ENCODE measurements at regions not wholly inside any gene's neighbourhood (a gene's known extent, or its start where the extent isn't known, plus 50 kb on each side); places are given as distances from the start of the nearest gene placed in this dataset.

DNA sequence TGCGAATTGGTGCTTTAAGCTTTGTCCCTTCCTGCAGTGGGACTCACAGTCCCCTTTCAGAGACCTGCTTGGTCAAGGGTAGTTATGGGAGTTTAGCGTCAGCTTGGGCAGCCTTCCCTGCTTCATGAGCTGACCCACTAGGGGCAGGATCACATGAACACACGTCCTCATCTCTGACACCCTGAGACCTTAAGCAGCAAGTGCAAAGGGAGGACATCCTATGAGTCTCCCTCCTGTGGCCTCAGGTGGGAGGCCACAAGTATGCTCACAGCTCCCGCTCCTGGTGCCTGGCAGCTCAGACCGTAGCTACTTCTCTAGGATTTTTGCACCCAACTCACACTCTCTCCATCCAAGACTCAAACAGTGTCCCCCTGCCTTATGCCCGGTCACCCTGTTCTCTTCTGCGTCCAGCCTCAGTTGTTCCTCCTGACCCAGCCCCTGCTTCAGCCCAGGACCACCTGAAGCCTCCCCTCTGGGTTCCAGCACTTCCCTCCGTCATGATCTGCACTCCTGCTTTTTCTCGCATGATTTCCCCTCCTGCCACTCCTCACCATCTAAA is 136.6 kb upstream of the FAM20C start:
- ATAC-seq (peak; percentile 50 to 61; a peak in 4 of 6 replicates), FAIRE-seq (no peak), DNase-seq (ENCODE audit: low read depth in 1 of 2, low spot score in 1 of 2) (peak in 1 of 2 experiments; percentile 19)
- CTCF ChIA-PET: interaction anchor here (1.1 to 1.2 kb wide), 2 partner anchors 9 to 12 kb away, joined by 3 to 5 read pairs; no protein-coding TSS in a partner anchor
- Histone ChIP-seq H3K9me3 (no peaks in the 10 kb centered on the region), H3K4me3 (no peak overlapping the region), H3K4me2 (no peak overlapping the region), H3K4me1 (no peaks in the 10 kb centered on the region), H3K27ac (no peak overlapping the region)
- POLR2A ChIA-PET: no interaction called here
- no peak for TF ChIP-seq RARB (CRISPR knock-in tag; IDR thresholded peaks at IDR 0.05)
- TF ChIP-seq RAD21 (conservative IDR thresholded peaks at IDR 0.05 in 1 of 2, IDR thresholded peaks at IDR 0.05 in 1 of 2): no peak
- no peak for TF ChIP-seq ESRRA (IDR thresholded peaks at IDR 0.05; ENCODE audit: borderline replicate concordance, low read length)
- no peak for TF ChIP-seq SREBF2 (IDR thresholded peaks at IDR 0.05)
- TF ChIP-seq POLR2A (IDR thresholded peaks at IDR 0.05; ENCODE audit: low read length): no peak
- TF ChIP-seq, protein P1, sequence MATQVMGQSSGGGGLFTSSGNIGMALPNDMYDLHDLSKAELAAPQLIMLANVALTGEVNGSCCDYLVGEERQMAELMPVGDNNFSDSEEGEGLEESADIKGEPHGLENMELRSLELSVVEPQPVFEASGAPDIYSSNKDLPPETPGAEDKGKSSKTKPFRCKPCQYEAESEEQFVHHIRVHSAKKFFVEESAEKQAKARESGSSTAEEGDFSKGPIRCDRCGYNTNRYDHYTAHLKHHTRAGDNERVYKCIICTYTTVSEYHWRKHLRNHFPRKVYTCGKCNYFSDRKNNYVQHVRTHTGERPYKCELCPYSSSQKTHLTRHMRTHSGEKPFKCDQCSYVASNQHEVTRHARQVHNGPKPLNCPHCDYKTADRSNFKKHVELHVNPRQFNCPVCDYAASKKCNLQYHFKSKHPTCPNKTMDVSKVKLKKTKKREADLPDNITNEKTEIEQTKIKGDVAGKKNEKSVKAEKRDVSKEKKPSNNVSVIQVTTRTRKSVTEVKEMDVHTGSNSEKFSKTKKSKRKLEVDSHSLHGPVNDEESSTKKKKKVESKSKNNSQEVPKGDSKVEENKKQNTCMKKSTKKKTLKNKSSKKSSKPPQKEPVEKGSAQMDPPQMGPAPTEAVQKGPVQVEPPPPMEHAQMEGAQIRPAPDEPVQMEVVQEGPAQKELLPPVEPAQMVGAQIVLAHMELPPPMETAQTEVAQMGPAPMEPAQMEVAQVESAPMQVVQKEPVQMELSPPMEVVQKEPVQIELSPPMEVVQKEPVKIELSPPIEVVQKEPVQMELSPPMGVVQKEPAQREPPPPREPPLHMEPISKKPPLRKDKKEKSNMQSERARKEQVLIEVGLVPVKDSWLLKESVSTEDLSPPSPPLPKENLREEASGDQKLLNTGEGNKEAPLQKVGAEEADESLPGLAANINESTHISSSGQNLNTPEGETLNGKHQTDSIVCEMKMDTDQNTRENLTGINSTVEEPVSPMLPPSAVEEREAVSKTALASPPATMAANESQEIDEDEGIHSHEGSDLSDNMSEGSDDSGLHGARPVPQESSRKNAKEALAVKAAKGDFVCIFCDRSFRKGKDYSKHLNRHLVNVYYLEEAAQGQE (IDR thresholded peaks at IDR 0.05): no peak
- TF ChIP-seq, protein P2, sequence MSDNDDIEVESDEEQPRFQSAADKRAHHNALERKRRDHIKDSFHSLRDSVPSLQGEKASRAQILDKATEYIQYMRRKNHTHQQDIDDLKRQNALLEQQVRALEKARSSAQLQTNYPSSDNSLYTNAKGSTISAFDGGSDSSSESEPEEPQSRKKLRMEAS (IDR thresholded peaks at IDR 0.05): no peak
- TF ChIP-seq HEYL (CRISPR knock-in tag; IDR thresholded peaks at IDR 0.05): no peak
- TF ChIP-seq EHF (CRISPR knock-in tag; IDR thresholded peaks at IDR 0.05): no peak
- TF ChIP-seq, protein P3, sequence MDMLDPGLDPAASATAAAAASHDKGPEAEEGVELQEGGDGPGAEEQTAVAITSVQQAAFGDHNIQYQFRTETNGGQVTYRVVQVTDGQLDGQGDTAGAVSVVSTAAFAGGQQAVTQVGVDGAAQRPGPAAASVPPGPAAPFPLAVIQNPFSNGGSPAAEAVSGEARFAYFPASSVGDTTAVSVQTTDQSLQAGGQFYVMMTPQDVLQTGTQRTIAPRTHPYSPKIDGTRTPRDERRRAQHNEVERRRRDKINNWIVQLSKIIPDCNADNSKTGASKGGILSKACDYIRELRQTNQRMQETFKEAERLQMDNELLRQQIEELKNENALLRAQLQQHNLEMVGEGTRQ (IDR thresholded peaks at IDR 0.05): no peak
- TF ChIP-seq GATA3 (IDR thresholded peaks at IDR 0.05; ENCODE audit: borderline replicate concordance): no peak
- TF ChIP-seq RCOR1 (IDR thresholded peaks at IDR 0.05; ENCODE audit: low read depth, low read length): no peak
- TF ChIP-seq, protein P4, sequence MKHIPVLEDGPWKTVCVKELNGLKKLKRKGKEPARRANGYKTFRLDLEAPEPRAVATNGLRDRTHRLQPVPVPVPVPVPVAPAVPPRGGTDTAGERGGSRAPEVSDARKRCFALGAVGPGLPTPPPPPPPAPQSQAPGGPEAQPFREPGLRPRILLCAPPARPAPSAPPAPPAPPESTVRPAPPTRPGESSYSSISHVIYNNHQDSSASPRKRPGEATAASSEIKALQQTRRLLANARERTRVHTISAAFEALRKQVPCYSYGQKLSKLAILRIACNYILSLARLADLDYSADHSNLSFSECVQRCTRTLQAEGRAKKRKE (CRISPR knock-in tag; IDR thresholded peaks at IDR 0.05; ENCODE audit: low read depth): no peak
- 55% methylated on average over 9 of the region's 9 CpGs for WGBS (ENCODE audit: missing lambda C conversion rate)

DNA sequence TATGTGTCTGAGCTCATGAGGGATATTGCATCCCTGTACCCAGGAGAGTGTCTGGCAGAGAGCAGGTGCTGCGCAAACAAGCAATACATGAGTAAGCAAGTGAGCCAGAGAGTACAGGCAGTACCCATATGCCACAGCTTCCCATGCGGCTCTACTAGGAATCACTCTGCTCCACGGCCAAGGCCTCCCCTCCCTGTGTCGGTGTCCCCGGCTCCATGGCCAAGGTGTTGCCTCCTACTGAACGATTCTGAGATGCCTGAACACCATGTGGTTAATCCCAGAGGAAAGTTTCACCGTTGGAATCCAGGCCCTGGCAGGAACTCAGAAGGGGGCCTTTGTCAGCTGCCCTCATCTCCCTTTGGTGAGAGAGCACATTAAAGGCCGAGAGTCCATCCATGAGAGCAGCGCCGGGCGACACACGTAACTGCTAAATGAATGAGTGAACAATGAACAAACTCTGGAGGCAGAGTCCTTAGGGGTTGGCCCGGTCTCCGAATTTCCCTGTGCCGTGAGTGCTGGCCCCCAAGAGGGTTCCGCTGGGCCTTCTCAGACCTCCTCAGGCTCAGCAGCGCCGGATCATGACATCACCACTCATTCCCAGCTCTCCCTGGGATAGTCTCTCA is 136.0 kb upstream of the FAM20C start:
- ATAC-seq: no peak
- WGBS (ENCODE audit: missing lambda C conversion rate): 72% methylated on average over 18 of the region's 18 CpGs
- POLR2A ChIA-PET: no interaction called here
- TF ChIP-seq MYC (IDR thresholded peaks at IDR 0.05; ENCODE audit: borderline replicate concordance, low read length): no peak
- TF ChIP-seq, protein P5, sequence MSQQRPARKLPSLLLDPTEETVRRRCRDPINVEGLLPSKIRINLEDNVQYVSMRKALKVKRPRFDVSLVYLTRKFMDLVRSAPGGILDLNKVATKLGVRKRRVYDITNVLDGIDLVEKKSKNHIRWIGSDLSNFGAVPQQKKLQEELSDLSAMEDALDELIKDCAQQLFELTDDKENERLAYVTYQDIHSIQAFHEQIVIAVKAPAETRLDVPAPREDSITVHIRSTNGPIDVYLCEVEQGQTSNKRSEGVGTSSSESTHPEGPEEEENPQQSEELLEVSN (IDR thresholded peaks at IDR 0.05; ENCODE audit: borderline replicate concordance, low read depth): no peak
- TF ChIP-seq JUN (IDR thresholded peaks at IDR 0.05): no peak
- no peak for TF ChIP-seq CEBPB (IDR thresholded peaks at IDR 0.05)
- TF ChIP-seq FOXS1 (CRISPR knock-in tag; IDR thresholded peaks at IDR 0.05): no peak
- TF ChIP-seq RFX5 (IDR thresholded peaks at IDR 0.05): no peak
- DNase-seq (ENCODE audit: low read depth in 1 of 2, low spot score in 1 of 2): no peak
- CTCF ChIA-PET: no interaction called here
- no peak overlapping the region for H3K4me3 ChIP-seq
- H3K4me2 ChIP-seq: no peak overlapping the region
- H3K4me1 ChIP-seq: no peaks in the 10 kb centered on the region
- H3K27ac ChIP-seq: no peak overlapping the region
- no peak for FAIRE-seq
- H3K9me3 ChIP-seq: no peaks in the 10 kb centered on the region
